NCI-H1930 (cell line): ENCODE measurements at regions not wholly inside any gene's neighbourhood (a gene's known extent, or its start where the extent isn't known, plus 50 kb on each side); places are given as distances from the start of the nearest gene placed in this dataset.

ENCODE experiments used
- DNase-seq, 2 experiments: peaks; one replicate each; lab custom pipeline; 2025; lab: John Stamatoyannopoulos, UW

DNA sequence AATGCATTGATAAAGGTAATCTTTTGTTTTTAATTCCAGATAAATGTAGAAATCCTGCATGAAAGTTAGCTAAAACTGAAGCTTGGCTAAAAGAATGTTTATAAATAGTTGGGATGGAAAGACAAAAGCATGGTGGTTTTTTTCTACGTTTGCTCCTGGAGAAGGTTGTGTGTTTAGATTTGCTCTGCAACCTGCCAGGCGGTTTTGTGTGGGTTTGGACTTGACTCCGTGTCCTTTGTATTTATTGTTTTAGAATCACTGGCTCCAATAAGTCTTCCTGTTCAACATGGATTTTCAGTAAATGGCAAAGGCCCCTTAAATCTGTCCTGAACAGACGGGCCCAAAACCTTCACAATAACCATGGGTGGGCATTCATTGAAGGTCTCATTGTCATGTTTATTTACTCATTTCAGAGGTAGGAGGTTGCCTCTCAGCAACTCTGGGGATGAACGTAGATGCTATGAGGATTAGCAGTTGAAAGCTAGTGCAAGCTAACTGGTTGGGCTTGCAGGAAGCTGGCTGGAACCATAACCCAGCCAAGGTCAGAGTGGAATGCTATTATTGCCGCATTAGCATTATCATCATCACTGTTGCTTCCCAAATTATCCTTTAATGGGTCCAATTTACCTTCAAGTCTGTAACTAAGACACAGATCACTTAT, 60.6 kb upstream of the ADAMTS9 start:
- DNase-seq: no peak

DNA sequence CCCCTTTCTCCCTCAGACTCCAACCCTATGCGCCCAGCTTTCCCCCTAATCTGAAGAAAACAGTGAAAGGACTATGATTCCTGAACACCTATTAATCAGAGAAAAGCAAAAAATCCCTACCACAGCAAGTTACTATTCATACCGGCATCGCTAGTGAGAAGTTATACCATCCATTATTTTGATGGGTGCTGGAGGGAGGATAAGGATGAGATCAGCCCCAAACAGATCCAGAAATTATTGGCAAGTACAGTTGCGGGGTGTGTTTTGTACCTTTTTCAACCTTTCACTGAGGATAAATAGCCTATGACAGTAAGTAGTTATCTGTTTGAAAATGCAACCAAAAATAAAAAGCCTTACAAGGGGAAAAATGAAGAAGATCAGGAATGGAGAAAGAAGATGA, 59.9 kb upstream of the ADAMTS9 start:
- DNase-seq: no peak

DNA sequence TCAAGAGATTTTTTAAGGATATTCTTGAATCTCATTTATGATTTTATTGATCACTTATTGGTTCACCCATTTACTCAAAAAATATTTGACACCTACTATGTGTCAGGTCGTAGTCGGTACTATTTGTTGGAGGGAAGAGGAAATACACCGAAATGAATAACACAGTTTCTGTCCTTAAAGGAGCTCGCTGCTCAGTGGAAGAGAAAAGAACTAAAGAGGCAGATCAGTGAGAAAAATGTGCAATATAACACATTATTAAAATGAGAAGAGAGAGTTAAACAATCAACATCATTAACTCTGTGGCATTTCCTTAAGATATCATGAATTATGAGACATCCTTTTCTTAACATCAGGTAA, 56.1 kb upstream of the ADAMTS9 start:
- no peak for DNase-seq

DNA sequence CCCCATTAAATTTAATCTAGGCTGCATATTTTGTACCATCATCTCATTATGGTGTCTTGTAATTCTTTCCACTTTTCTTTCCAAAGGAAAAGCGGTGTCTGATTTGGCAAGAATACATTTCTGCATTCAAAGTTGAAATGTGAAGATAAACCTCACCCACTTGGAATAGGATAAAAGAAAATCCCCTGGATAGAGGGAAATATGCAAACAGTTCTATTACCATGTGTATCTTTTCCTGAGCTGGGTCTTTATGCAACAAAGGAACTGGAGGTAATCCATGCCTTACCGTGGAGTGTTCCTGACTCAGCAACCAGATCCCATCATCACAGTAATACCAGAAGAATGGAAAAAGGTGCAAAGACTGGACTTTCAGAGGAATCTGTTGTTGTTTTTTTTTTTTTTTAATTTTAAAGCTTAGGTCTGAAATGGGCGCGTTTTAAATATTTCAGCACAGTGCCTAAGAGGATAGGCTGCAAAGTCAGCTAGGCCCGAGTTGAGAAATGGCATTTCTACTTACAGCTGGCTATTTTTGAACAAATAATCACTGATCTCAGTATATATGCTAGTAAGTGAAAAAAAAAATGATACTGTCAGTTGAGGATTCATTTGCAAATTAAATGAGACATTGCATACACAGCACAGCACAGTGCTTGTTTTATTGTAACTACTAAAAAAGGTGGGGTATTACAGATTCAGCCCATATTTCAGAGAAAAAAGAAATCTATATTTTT, 55.5 kb upstream of the ADAMTS9 start:
- DNase-seq: no peak

DNA sequence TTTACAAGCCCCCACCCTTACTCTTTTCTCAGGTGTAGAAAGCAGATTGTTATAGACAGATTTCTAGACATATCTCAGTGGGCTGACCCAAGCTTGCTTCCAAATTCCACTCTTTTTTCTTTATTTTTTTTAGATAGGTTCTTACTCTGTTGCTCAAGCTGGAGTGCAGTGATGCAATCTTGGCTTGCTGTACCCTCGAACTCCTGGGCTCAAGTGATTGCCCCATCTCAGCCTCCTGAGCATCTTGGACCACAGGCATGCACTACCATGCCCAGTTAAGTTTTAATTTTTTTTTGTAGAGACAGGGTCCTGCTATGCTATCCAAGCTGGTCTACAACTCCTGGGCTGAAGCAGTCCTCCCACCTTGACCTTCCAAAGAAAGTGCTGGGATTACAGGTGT, 53.5 kb upstream of the ADAMTS9 start:
- no peak for DNase-seq

DNA sequence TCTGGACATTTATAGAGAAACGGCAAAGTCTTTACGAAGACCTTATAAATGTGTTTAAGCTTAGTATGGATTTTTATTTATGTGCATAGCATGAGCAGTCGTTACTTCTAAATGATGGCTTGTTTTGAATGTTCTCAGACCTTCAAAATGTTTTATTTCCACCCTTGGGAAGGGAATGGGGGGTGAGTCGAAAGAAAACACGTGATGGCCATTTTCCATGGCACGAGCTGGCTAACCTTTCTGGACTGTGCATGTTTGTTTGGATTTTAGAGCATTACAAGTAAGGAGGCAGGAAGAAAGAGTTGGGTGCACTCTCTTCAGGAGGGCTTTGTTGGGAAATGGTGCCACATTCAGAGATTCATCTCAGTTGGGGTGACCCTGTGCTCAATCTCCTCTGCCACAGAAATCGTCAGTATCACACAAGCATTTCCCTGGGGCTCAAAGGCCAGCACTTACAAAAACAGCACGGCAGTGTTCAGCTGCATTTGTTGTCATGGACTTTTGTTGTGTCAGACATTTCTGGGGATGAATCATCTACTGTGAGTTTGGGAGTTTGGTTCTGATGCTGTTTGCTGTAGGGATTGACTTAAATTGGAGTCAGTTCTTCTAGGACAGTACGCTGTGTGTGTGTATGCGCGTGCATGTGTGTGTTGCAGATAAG, 52.3 kb upstream of the ADAMTS9 start:
- no peak for DNase-seq
